GM10248 (cell line): ENCODE measurements at regions not wholly inside any gene's neighbourhood (a gene's known extent, or its start where the extent isn't known, plus 50 kb on each side); places are given as distances from the start of the nearest gene placed in this dataset.

Experiments
- CTCF ChIA-PET: fragments of 300-600 bp; sonication (Branson Sonifier 250); formaldehyde crosslinking; extraction: SDS; loops from one replicate; lab custom pipeline; 2021; ENCODE audit warnings: antibody characterized with exemption; lab: Yijun Ruan, JAX
- POLR2A ChIA-PET: fragments of 350-650 bp; sonication (Branson Sonifier 250); formaldehyde crosslinking; extraction: SDS; loops from one replicate; lab custom pipeline; 2020; ENCODE audit warnings: antibody characterized with exemption; lab: Yijun Ruan, JAX
- DNase-seq: peaks from one replicate; pipeline ENCODE4 v3.0.0; 2012; ENCODE audit errors: extremely low spot score
- CTCF ChIP-seq: IDR thresholded peaks from 2 replicates; pipeline ENCODE4 v1.5.1; 2012; ENCODE audit warnings: mild to moderate bottlenecking, low read depth; ENCODE audit errors: extremely low read depth, missing control alignments, control extremely low read depth

DNA sequence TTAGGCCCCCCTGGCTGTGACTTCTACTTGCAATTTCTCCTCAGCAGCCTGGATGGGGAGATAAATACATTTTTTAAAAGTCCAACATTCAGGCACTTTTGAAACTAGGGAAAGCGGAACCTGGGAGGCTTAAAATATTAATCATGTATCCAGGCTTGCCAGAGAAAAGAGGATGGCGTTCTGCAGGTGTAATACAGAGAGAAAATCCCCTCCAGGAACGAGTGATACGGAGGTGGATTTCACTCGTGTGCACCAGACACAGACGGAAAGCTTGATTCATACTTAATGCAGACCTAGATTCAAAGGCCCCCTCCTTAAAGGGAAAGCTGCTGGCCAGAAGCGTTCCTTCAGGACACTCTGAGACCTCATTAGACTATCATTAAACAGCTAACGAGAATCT lies 354.0 kb upstream of the BOD1L1 start:
- ChIA-PET POLR2A (no interaction called here), CTCF (interaction anchor here (1.3 kb wide), 1 partner anchor 11 kb away, joined by 4 read pairs; no protein-coding TSS in a partner anchor)
- DNase-seq, result no peak
- TF ChIP-seq CTCF, result no peak

- POLR2A ChIA-PET, result no interaction called here
- TF ChIP-seq CTCF, result no peak
- no peak for DNase-seq
- CTCF ChIA-PET, result interaction anchor here (1.3 kb wide), 1 partner anchor 10 kb away, joined by 4 read pairs; no protein-coding TSS in a partner anchor
These were observed 354.5 kb upstream of the BOD1L1 start for GRCh38 chr4:13982010-13982409.

GRCh38 chr4:13983189-13983790 lies 355.8 kb upstream of the BOD1L1 start:
- no peak for TF ChIP-seq CTCF
- DNase-seq, result no peak
- ChIA-PET POLR2A (no interaction called here), CTCF (no interaction called here)

DNA sequence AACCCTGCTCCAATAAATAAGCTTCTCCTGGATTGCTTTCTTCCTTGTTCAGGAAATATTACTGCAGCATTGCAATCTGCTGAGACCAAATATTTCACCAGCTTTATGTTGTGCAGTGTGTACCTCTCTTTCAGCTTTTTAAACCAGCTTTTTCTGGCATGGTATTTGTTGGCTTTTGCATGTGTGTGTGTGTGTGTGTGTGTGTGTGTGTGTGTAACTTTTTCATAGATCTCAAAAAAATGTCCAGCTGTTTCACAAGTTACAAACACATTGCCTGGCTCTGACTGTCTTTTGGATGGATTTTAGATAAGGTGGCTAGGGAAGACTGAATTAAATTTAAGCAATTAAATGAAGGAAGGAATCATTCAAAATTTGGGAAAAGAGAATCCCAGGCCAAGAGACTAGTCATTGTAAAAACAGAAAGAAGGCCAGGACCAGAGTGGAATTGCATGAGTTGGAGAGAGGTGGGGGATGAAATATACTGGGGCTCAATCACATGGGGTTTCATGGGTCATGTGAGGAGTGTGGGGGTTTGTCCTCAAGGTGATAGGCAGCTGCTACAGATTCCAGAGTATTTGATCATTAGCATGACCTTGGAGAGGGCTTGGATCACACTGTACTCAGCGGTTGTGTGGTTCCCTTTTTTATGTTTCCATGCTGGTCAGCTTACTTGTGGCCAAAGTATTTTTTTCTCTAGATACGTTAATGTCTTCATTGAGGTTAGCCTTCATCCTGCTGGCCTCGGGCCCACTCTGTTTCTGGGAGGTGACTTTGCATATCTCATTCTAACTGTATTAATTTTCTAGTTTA lies 357.7 kb upstream of the BOD1L1 start:
- TF ChIP-seq CTCF, result no peak
- ChIA-PET CTCF (no interaction called here), POLR2A (no interaction called here)
- no peak for DNase-seq

DNA sequence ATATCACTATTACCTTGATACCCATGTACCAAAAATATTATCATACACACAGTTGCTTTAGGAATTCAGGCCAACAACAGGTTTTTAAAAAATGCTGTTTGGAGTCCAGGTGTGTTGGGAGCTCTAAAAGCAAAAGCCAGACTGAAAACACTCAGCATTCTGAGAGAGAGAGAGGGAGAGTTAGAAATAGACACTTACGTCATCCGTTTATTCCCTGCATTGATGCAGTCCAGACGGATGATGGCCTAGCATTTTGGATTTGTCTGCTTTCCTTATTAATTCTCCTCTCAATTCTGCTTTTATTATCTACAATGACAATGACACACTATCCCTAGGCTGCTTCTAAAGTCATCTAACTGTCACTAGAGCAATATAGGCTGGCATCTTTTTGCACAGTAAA lies 358.3 kb upstream of the BOD1L1 start:
- POLR2A ChIA-PET, result no interaction called here
- no peak for TF ChIP-seq CTCF
- DNase-seq, result no peak
- CTCF ChIA-PET, result no interaction called here

GRCh38 chr4:13986548-13986947 lies 359.0 kb upstream of the BOD1L1 start:
- CTCF ChIA-PET, result no interaction called here
- no peak for TF ChIP-seq CTCF
- POLR2A ChIA-PET, result no interaction called here
- DNase-seq, result no peak
